PC-9 (cell line): ENCODE measurements at regions not wholly inside any gene's neighbourhood (a gene's known extent, or its start where the extent isn't known, plus 50 kb on each side); places are given as distances from the start of the nearest gene placed in this dataset.

Experiments used
- BruUV-seq: library from RNA; stranded (reverse); fragments of 400-500 nt; replicated peaks from 2 replicates; lab custom pipeline; 2021; lab: Mats Ljungman, UMichigan
- CTCF ChIA-PET: fragments of 300-600 bp; sonication (Branson Sonifier 250); formaldehyde crosslinking; loops from one replicate; lab custom pipeline; 2022; ENCODE audit warnings: antibody characterized with exemption; lab: Charles Lee
- POLR2A ChIA-PET: fragments of 300-600 bp; sonication (Branson Sonifier 250); formaldehyde crosslinking; loops from one replicate; lab custom pipeline; 2022; ENCODE audit warnings: antibody characterized with exemption; ENCODE audit not compliant: unreplicated experiment; lab: Charles Lee
- DNase-seq, 2 experiments: peaks; one replicate each; pipeline versions ENCODE4 v3.0.0 to v3.0.0-alpha.2; 2015 to 2022; ENCODE audit warnings: mixed read lengths in 1 of 2
- H2AFZ ChIP-seq: fragments of 200-600 bp; sonication (generic); 2 replicates; pipeline ENCODE4 v1.8.1; 2017; ENCODE audit warnings: antibody characterized with exemption
- H3F3A ChIP-seq: fragments of 200-600 bp; sonication (generic); 2 replicates; pipeline ENCODE4 v1.8.1; 2017; ENCODE audit warnings: antibody characterized with exemption, mild to moderate bottlenecking, low read depth; ENCODE audit not compliant: insufficient read depth
- H3K27ac ChIP-seq: fragments of 200-600 bp; sonication (generic); 2 replicates; pipeline ENCODE4 v1.6.1; 2016; ENCODE audit warnings: mixed run types
- H3K27me3 ChIP-seq: fragments of 200-600 bp; sonication (generic); 2 replicates; pipeline ENCODE4 v1.6.1; 2016; ENCODE audit warnings: low read depth, mixed run types; ENCODE audit not compliant: insufficient read depth
- H3K36me3 ChIP-seq: fragments of 200-600 bp; sonication (generic); 2 replicates; pipeline ENCODE4 v1.6.1; 2016; ENCODE audit warnings: low read depth, mixed run types
- H3K4me1 ChIP-seq: fragments of 200-600 bp; sonication (generic); replicated peaks from 2 replicates; pipeline ENCODE4 v1.6.1; 2016; ENCODE audit warnings: mixed run types; ENCODE audit not compliant: insufficient read depth
- H3K4me2 ChIP-seq: fragments of 200-600 bp; sonication (generic); 2 replicates; pipeline ENCODE4 v1.6.1; 2017; ENCODE audit warnings: mixed run types
- H3K4me3 ChIP-seq: fragments of 200-600 bp; sonication (generic); 2 replicates; pipeline ENCODE4 v1.6.1; 2016; ENCODE audit warnings: mixed run types
- H3K79me2 ChIP-seq: fragments of 200-600 bp; sonication (generic); 2 replicates; pipeline ENCODE4 v1.6.1; 2017; ENCODE audit warnings: low read depth, mixed run types
- H3K9me2 ChIP-seq: fragments of 200-600 bp; sonication (generic); 2 replicates; pipeline ENCODE4 v1.8.1; 2017; ENCODE audit warnings: mild to moderate bottlenecking; ENCODE audit not compliant: insufficient read depth
- H3K9me3 ChIP-seq: fragments of 200-600 bp; sonication (generic); 2 replicates; pipeline ENCODE4 v1.8.1; 2016; ENCODE audit warnings: low read depth; ENCODE audit not compliant: insufficient read depth
- H4K20me1 ChIP-seq: fragments of 200-600 bp; sonication (generic); 2 replicates; pipeline ENCODE4 v1.8.1; 2017; ENCODE audit not compliant: insufficient read depth
- EZH2 ChIP-seq: fragments of 200-600 bp; sonication (generic); IDR thresholded peaks from 2 replicates; pipeline ENCODE4 v1.8.0; 2017; ENCODE audit warnings: antibody characterized with exemption, low read depth
- intact Hi-C: fragments of 100-400 bp; cut with micrococcal nuclease; formaldehyde crosslinking; loops from one replicate; pipeline ENCODE4 v1.10.0; 2022; ENCODE audit not compliant: unreplicated experiment
- TF ChIP-seq, protein P1 (sequence below): fragments of 200-600 bp; sonication (generic); conservative IDR thresholded peaks from 2 replicates; pipeline ENCODE4 v1.6.1; 2017; ENCODE audit warnings: mixed run types, antibody characterized with exemption, mild to moderate bottlenecking, moderate library complexity

DNA sequence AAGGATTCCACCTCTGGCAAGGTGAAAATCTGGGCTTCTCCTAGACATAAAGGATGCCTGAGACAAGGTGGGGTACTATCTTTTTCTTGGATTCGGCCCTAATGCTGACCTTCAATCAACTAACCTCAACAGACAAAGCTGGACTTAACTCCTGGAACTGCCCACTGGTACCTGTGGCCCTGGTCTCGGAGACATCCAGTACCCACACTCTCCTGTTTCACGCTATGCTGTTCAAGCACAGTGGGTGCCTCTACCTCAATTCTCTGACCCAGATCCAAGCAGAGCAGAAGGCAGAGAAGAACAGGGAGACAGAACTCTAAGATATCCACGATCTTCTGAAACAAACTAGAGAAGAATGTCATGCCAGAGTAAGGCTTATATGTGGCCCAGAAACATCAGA is 189.8 kb upstream of the FOXQ1 start:
- Histone ChIP-seq H3K36me3 (no peaks in the 10 kb centered on the region), H3K9me2 (no peaks in the 10 kb centered on the region), H3K4me3 (no peak overlapping the region), H3K27ac (no peak overlapping the region), H4K20me1 (no peaks in the 10 kb centered on the region), H3K9me3 (no peaks in the 10 kb centered on the region), H3F3A (no peaks in the 10 kb centered on the region), H3K4me1 (no peaks in the 10 kb centered on the region), H3K4me2 (no peak overlapping the region), H3K27me3 (no peaks in the 10 kb centered on the region), H2AFZ (no peak overlapping the region), H3K79me2 (no peaks in the 10 kb centered on the region)
- intact Hi-C loops: no loop called here
- ChIA-PET CTCF (no interaction called here), POLR2A (interaction anchor here (0.7 kb wide), 1 partner anchor 20 kb away, joined by 4 read pairs; no protein-coding TSS in a partner anchor)
- no peak for TF ChIP-seq EZH2
- TF ChIP-seq, protein P1, sequence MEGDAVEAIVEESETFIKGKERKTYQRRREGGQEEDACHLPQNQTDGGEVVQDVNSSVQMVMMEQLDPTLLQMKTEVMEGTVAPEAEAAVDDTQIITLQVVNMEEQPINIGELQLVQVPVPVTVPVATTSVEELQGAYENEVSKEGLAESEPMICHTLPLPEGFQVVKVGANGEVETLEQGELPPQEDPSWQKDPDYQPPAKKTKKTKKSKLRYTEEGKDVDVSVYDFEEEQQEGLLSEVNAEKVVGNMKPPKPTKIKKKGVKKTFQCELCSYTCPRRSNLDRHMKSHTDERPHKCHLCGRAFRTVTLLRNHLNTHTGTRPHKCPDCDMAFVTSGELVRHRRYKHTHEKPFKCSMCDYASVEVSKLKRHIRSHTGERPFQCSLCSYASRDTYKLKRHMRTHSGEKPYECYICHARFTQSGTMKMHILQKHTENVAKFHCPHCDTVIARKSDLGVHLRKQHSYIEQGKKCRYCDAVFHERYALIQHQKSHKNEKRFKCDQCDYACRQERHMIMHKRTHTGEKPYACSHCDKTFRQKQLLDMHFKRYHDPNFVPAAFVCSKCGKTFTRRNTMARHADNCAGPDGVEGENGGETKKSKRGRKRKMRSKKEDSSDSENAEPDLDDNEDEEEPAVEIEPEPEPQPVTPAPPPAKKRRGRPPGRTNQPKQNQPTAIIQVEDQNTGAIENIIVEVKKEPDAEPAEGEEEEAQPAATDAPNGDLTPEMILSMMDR: no peak
- BruUV-seq: no TSS peak
- DNase-seq: no peak

DNA sequence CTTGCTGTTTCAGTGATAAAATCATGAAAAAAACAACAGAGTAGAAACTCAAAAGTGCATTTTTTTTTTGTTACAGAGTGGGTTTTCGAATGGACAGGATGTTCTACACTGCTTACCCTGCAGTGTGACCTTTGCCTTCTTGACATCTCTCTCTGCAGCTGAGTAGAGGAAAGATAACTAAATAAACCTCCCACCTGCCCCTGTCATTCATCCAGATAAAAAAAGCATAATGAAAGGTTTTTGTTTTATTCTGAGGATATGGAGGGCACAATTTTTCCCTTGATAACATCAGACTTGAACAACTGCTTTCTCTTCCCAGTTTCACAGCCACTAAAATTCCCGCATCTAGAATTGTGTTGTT is 193.6 kb upstream of the FOXQ1 start:
- no peaks in the 10 kb centered on the region for H3K36me3 ChIP-seq
- no peak overlapping the region for H3K27ac ChIP-seq
- no peak overlapping the region for H3K4me3 ChIP-seq
- no peaks in the 10 kb centered on the region for H3K79me2 ChIP-seq
- ChIA-PET POLR2A (no interaction called here), CTCF (no interaction called here)
- intact Hi-C loops: no loop called here
- no peaks in the 10 kb centered on the region for H4K20me1 ChIP-seq
- TF ChIP-seq, protein P1: no peak
- TF ChIP-seq EZH2: no peak
- no peak for DNase-seq
- H3K27me3 ChIP-seq: no peaks in the 10 kb centered on the region
- H2AFZ ChIP-seq: no peak overlapping the region
- H3K9me2 ChIP-seq: no peaks in the 10 kb centered on the region
- H3K4me1 ChIP-seq: no peaks in the 10 kb centered on the region
- H3K9me3 ChIP-seq: no peaks in the 10 kb centered on the region
- no peaks in the 10 kb centered on the region for H3F3A ChIP-seq
- no TSS peak for BruUV-seq
- H3K4me2 ChIP-seq: no peak overlapping the region

DNA sequence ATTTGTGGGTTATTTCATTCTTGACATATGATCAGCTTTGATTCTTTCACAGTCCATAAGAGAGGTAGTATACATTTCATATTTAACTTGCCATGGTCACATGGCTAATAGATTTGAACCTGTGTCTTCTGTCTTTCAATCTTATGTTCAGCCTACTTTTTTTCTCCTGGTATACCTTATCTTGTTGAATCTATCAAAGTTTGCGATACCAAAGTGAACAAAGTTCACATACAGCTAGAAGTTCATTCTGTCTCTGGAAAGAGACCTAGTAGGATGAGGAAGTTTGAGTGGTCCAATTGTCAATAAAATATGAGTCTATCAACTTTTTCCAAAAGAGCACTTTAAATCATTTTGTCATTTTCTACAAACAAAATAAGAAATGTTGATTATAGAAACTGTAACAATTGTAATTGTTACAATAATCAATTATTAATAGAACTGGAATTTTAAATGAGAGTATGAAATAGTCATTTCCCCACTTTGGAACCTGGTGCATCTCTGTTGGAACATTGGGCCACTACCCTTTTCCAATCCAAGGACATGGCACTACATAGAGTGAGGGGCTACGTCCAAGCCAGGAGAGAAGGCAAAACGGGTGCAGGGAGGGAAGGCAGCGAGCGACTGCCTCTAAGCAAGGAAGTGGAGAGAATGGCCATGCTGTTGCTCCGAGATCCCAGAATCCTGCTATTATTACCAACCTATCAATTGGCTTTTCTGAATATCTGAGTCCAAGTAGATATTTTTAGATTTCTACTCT is 194.2 kb upstream of the FOXQ1 start:
- no peaks in the 10 kb centered on the region for H3K9me3 ChIP-seq
- no peaks in the 10 kb centered on the region for H4K20me1 ChIP-seq
- no peaks in the 10 kb centered on the region for H3K36me3 ChIP-seq
- no peaks in the 10 kb centered on the region for H3K9me2 ChIP-seq
- no peak overlapping the region for H3K4me2 ChIP-seq
- POLR2A ChIA-PET: no interaction called here
- H3K4me3 ChIP-seq: no peak overlapping the region
- H3K79me2 ChIP-seq: no peaks in the 10 kb centered on the region
- H3F3A ChIP-seq: no peaks in the 10 kb centered on the region
- no peak overlapping the region for H3K27ac ChIP-seq
- no peaks in the 10 kb centered on the region for H3K27me3 ChIP-seq
- intact Hi-C loops: no loop called here
- CTCF ChIA-PET: no interaction called here
- H3K4me1 ChIP-seq: no peaks in the 10 kb centered on the region
- no peak for TF ChIP-seq EZH2
- TF ChIP-seq, protein P1: no peak
- no peak for DNase-seq
- H2AFZ ChIP-seq: no peak overlapping the region
- no TSS peak for BruUV-seq
